Hepatocyte (in vitro differentiated cells): ENCODE measurements at regions not wholly inside any gene's neighbourhood (a gene's known extent, or its start where the extent isn't known, plus 50 kb on each side); places are given as distances from the start of the nearest gene placed in this dataset.

Source experiments
- DNase-seq: peaks from one replicate; pipeline ENCODE4 v3.0.0-alpha.2; 2016; ENCODE audit warnings: low spot score
- H2AFZ ChIP-seq: fragments of 200-600 bp; sonication (generic); 2 replicates; pipeline ENCODE4 v1.6.0; 2016; ENCODE audit warnings: antibody characterized with exemption, mild to moderate bottlenecking
- H3K27ac ChIP-seq: fragments of 200-600 bp; sonication (generic); 2 replicates; pipeline ENCODE4 v1.5.1; 2016; ENCODE audit warnings: mild to moderate bottlenecking
- H3K27me3 ChIP-seq: fragments of 200-600 bp; sonication (generic); 2 replicates; pipeline ENCODE4 v1.6.1; 2016
- H3K36me3 ChIP-seq: fragments of 200-600 bp; sonication (generic); replicated peaks from 2 replicates; pipeline ENCODE4 v1.5.1; 2016; ENCODE audit warnings: low read depth; ENCODE audit not compliant: insufficient read depth
- H3K4me1 ChIP-seq: fragments of 200-600 bp; sonication (generic); 2 replicates; pipeline ENCODE4 v1.5.1; 2016; ENCODE audit warnings: mild to moderate bottlenecking, moderate library complexity; ENCODE audit not compliant: insufficient read depth
- H3K4me2 ChIP-seq: fragments of 200-600 bp; sonication (generic); 2 replicates; pipeline ENCODE4 v1.6.0; 2016
- H3K4me3 ChIP-seq: fragments of 200-600 bp; sonication (generic); 2 replicates; pipeline ENCODE4 v1.5.1; 2016; ENCODE audit warnings: mild to moderate bottlenecking
- H3K79me2 ChIP-seq: fragments of 200-600 bp; sonication (generic); 2 replicates; pipeline ENCODE4 v1.6.0; 2017; ENCODE audit warnings: mild to moderate bottlenecking
- H3K9me2 ChIP-seq: fragments of 200-600 bp; sonication (generic); replicated peaks from 2 replicates; pipeline ENCODE4 v1.6.0; 2017; ENCODE audit warnings: mild to moderate bottlenecking; ENCODE audit not compliant: insufficient read depth
- H3K9me3 ChIP-seq: fragments of 200-600 bp; sonication (generic); 2 replicates; pipeline ENCODE4 v1.5.1; 2016; ENCODE audit warnings: low read depth, mild to moderate bottlenecking
- H4K20me1 ChIP-seq: fragments of 200-600 bp; sonication (generic); 2 replicates; pipeline ENCODE4 v1.6.0; 2016; ENCODE audit warnings: mild to moderate bottlenecking; ENCODE audit not compliant: insufficient read depth, poor library complexity, severe bottlenecking
- CTCF ChIP-seq: fragments of 200-600 bp; sonication (generic); IDR thresholded peaks from 2 replicates; pipeline ENCODE4 v1.5.1; 2016; ENCODE audit warnings: antibody characterized with exemption, mild to moderate bottlenecking; ENCODE audit not compliant: poor library complexity
- EZH2 ChIP-seq: fragments of 200-600 bp; sonication (generic); IDR thresholded peaks from 2 replicates; pipeline ENCODE4 v1.6.1; 2016; ENCODE audit warnings: antibody characterized with exemption, mild to moderate bottlenecking, borderline replicate concordance
- EZH2phosphoT487 ChIP-seq: fragments of 200-600 bp; sonication (generic); IDR thresholded peaks from one replicate; pipeline ENCODE4 v1.6.1; 2018; ENCODE audit warnings: antibody characterized with exemption, mild to moderate bottlenecking, low read depth, moderate library complexity; ENCODE audit not compliant: unreplicated experiment, severe bottlenecking
- WGBS: methylation state at CpG from one replicate; pipeline ENCODE4 v1.1.6; 2016; ENCODE audit warnings: low lambda C conversion rate; ENCODE audit errors: missing lambda C conversion rate; 5-methylcytosine and 5-hydroxymethylcytosine counted together

- no peak for DNase-seq
- Histone ChIP-seq H3K4me3 (no peak overlapping the region), H3K79me2 (no peaks in the 10 kb centered on the region), H3K36me3 (no peaks in the 10 kb centered on the region), H3K27me3 (no peaks in the 10 kb centered on the region), H2AFZ (no peak overlapping the region), H3K4me1 (no peaks in the 10 kb centered on the region), H4K20me1 (no peaks in the 10 kb centered on the region), H3K4me2 (no peak overlapping the region), H3K9me3 (no peaks in the 10 kb centered on the region), H3K9me2 (no peaks in the 10 kb centered on the region), H3K27ac (no peak overlapping the region)
- 84% methylated on average over 3 of the region's 3 CpGs for WGBS
- TF ChIP-seq EZH2phosphoT487 = no peak
- no peak for TF ChIP-seq CTCF
- no peak for TF ChIP-seq EZH2
Measured at GRCh38 chrX:94744786-94745185, 1070.8 kb downstream of the FAM133A start.

GRCh38 chrX:94751611-94752010 lies 1077.6 kb downstream of the FAM133A start:
- DNase-seq = no peak
- no peak overlapping the region for H3K4me3 ChIP-seq
- no peaks in the 10 kb centered on the region for H3K4me1 ChIP-seq
- H3K79me2 ChIP-seq = no peaks in the 10 kb centered on the region
- H2AFZ ChIP-seq = no peak overlapping the region
- no peak overlapping the region for H3K27ac ChIP-seq
- no peaks in the 10 kb centered on the region for H3K9me3 ChIP-seq
- no peaks in the 10 kb centered on the region for H3K9me2 ChIP-seq
- H3K27me3 ChIP-seq = no peaks in the 10 kb centered on the region
- H4K20me1 ChIP-seq = no peaks in the 10 kb centered on the region
- H3K4me2 ChIP-seq = no peak overlapping the region
- no peaks in the 10 kb centered on the region for H3K36me3 ChIP-seq
- no peak for TF ChIP-seq EZH2
- no peak for TF ChIP-seq EZH2phosphoT487
- TF ChIP-seq CTCF = peak; percentile 3

GRCh38 chrX:94752434-94753169 lies 1078.6 kb downstream of the FAM133A start:
- Histone ChIP-seq H3K4me1 (no peaks in the 10 kb centered on the region), H3K27me3 (no peaks in the 10 kb centered on the region), H3K27ac (no peak overlapping the region), H3K79me2 (no peaks in the 10 kb centered on the region), H3K9me2 (no peaks in the 10 kb centered on the region), H2AFZ (no peak overlapping the region), H3K4me3 (no peak overlapping the region), H4K20me1 (no peaks in the 10 kb centered on the region), H3K36me3 (no peaks in the 10 kb centered on the region), H3K4me2 (no peak overlapping the region), H3K9me3 (no peaks in the 10 kb centered on the region)
- no peak for TF ChIP-seq EZH2phosphoT487
- TF ChIP-seq EZH2 = no peak
- no peak for TF ChIP-seq CTCF
- 93% methylated on average over 3 of the region's 3 CpGs for WGBS
- DNase-seq = no peak
